Right hindlimb (tissue), 1 donor: ENCODE measurements at regions not wholly inside any gene's neighbourhood (a gene's known extent, or its start where the extent isn't known, plus 50 kb on each side); places are given as distances from the start of the nearest gene placed in this dataset.
A peak's percentile ranks its signal among the peaks of the same experiment; 100 is the strongest.

Experiments used
- DNase-seq: peaks from one replicate; pipeline ENCODE4 v3.0.0-alpha.2; 2018

- DNase-seq: peak; percentile 18
Measured at GRCh38 chr21:17978895-17979294, 159.7 kb upstream of the C21orf91 start.

DNA sequence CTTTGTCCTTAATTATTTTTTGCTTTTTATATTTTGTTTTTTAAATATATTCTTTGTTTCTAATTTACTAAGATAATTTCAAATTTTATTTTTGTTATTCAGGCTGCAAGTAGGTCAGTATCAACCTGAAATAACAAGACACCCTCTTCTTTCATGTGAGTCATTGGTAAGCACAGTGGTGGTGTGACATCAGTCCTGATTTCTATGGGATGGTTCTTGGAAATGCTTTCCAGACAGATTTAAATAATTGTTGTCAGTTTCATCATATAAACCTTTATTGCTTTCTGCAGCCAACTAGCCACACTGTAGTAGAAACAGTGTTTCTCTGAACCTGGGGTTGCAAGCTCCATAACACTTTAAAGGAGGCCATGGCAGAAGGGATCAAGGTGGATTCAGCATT, 157.5 kb upstream of the C21orf91 start:
- no peak for DNase-seq

DNA sequence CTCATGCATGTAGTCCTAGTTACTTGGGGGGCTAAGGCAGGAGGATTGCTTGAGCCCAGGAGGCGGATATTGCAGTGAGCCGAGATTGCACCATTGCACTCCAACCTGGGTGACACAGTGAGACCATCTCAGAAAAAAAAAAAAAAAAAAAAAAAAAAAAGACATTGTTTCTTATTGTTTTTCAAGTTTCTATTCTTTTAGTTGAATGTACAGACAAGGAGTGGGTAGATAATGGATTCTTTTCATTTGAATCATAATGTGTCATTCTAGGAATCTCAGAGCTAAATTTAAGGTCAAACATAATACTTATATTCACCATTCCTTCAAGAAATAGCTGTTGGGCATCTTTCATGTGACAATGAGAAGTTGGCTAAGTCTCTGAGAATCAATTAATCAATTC, 157.0 kb upstream of the C21orf91 start:
- no peak for DNase-seq

GRCh38 chr21:17967319-17967718, 148.2 kb upstream of the C21orf91 start:
- no peak for DNase-seq

- DNase-seq: no peak
Measured at GRCh38 chr21:17964716-17965115, 145.6 kb upstream of the C21orf91 start.

GRCh38 chr21:17964199-17964598, 145.0 kb upstream of the C21orf91 start:
- DNase-seq: no peak

DNA sequence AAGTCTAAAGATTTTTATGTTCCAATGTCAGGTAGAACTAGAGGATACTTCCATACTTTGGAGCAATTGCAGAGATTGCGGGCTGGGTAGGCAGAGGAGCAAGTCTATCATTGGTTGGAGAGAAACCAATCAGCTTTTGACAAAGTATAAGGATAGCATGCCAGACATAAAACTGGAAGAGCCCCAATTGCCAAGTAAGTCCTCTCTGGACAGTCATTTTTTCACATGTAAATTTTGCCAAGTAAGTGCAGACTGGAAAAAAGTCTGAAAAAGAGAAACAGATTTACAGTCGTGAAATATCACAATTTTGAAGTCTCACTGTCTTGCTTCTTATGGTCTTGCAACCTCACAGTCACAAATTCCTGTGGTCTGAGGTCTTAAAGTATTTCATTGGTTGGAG, 131.4 kb upstream of the C21orf91 start:
- DNase-seq: no peak

DNA sequence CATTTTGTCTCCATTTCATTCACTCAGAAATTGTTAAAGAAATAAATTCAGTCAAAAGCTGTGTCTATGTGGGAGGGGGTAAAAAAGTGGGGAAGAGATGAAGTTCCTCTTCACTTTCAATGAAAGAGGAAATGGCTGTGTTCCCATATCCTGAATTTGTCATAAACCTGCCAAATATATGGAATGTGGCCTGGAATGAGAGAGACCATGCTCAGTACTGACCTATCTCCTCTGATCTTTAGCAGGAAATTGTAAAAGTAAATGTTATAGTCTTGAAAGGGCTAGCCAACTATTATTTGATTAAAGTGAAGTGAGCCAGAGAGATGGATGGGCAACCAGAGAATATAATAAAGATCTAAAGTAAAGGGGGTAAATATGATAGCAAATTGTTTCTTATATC, 130.3 kb upstream of the C21orf91 start:
- DNase-seq: no peak

- DNase-seq: no peak
Measured at GRCh38 chr21:17947531-17947930, 128.4 kb upstream of the C21orf91 start.

DNA sequence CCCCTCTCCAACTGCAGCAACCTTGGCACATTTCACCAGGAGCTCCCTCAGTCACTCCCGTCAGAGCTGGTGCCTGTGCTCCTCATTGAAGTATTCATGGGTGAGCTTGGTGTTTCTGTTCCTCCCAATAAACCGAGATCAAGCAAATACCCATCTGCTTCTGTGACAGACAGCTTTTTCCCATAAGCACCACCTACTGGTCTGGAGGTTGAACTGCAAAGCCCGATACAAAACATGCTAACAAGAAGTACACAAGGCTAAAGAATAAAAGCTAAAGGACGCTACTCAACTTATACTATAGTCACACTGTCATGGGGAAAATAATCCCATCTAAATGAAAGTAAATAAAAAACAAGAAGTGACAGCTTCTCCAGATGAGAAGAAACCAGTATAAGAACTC, 111.9 kb upstream of the C21orf91 start:
- no peak for DNase-seq

DNA sequence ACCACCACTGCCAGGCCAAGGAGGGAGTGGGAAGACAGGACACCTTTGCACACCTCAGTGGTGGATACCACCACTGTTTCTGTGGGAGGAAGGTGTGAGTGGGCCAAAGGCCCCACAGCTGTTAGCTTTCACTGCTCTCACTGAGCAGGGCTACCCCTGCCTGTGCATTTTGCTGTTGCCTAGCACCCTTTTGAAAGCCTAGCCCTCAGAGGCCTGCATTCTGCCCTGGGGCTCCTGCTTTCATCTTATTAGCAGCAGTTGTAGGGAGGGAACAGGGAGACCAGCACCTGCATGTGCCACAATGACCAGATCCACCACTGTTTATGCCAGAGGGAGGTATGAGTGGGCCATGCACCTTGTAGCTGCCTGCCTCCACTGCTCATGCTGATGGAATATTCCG, 110.9 kb upstream of the C21orf91 start:
- no peak for DNase-seq

GRCh38 chr21:17929510-17929909, 110.4 kb upstream of the C21orf91 start:
- DNase-seq: peak; percentile 64

DNA sequence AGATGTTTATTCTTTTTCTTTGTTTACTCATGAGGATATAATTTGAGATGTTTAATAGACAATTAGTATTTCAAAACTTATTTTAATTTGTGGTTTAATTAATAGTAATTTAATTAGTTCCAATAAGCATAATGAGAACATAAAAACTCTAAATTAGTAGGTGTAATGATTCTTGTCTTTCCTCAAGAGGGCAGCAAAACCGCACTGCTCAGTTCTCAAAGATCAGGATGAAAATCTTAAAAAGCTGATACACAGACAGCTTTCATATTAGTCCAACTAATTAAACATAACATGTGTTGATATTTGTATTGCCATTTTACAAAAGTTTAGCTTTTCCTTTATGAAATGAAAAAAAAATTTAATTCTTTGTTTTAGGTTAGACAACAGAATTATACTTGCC, 106.7 kb upstream of the C21orf91 start:
- DNase-seq: peak; percentile 51

DNA sequence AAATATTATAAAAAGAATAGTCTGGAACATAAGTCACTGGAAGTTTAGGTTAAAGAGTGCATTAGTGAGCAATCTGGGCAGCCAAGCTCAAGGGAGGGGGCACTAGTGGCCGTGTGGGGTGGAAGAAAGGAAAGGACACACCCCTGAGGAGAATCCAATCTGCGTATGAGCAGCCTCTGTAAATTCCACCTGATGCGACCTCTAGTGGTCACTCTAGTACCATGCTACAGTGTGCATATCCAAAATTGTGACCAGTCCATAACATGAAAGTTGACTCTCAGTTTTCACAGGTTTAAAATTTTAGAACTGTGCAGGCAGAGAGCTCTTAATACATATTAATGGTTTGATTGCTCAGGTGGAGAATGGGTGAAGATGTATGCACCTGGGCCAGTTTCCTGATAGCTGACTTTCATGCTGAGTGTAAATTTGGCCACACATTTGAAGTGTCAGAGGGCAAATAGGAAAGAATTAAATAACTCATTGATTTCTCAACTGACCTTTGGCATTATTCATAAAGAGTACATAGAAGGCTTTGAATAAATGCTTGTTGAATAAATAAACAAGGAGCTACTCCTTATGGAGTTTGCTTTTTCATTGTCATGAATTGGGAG, 105.9 kb upstream of the C21orf91 start:
- peak; percentile 64 for DNase-seq

DNA sequence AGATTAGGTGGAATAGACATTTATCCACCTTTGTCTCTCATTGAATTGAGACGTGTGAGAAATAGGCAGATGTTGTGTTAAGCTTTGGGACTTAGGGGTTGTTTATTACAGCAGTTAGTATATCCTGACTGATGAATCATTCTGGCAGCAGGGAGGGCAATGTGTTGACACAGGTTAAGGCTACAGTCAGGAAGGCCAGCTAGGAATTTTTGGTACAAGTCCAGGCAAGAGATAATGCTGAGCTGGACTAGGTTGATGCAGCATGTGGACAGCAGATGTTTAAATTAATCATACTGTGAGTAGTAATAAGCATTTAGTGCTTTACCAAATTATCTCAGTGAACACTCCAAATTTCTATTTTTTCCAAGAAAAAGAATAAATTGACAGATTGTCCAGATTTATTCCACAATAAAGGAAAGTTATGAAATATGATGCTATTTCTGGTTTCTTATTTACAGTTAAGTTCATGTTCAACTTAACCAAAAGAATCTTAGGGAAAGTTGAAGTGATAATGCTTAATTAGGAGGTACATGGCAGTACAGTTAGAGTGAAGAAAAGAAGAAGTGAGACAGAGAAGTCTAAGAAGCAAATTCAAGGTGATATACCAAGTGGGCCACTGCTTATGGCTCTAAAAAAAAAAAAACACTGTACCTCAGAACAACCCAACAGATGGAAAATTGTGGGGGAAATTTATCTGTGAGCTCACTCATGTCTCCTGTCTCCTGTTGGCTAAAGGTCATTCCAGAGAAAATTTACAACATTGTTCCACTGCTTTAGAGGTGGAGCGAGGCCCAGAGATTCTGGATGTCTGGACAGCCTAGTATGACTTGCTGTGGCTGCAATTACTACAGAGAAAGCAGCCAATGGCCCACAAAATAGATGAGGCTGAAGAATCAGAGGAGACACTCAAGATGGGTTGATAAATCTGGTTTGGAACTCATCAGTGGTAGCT, 102.7 kb upstream of the C21orf91 start:
- DNase-seq: peak; percentile 45

DNA sequence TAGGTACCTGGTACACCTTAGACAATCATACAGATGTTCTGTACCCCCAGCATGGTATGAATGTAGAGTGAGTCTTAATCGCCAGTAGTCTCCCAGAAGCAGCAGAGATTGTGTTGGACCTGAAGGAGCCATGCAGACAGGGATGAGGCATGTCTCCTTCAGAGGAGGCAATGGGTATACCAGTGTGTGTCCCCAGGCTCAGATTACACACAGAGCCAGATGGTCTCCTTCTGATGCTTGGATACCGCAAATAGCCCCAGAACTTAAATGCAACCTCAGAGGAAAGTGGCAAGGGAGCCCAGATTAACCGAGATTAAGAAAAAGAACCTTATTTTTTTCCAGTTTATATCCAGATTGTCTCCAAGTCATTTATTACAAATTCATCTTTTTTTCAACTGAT, 96.8 kb upstream of the C21orf91 start:
- DNase-seq: no peak

GRCh38 chr21:17911628-17912027, 92.5 kb upstream of the C21orf91 start:
- no peak for DNase-seq

- DNase-seq: no peak
Measured at GRCh38 chr21:17903929-17904639, 84.9 kb upstream of the C21orf91 start.

DNA sequence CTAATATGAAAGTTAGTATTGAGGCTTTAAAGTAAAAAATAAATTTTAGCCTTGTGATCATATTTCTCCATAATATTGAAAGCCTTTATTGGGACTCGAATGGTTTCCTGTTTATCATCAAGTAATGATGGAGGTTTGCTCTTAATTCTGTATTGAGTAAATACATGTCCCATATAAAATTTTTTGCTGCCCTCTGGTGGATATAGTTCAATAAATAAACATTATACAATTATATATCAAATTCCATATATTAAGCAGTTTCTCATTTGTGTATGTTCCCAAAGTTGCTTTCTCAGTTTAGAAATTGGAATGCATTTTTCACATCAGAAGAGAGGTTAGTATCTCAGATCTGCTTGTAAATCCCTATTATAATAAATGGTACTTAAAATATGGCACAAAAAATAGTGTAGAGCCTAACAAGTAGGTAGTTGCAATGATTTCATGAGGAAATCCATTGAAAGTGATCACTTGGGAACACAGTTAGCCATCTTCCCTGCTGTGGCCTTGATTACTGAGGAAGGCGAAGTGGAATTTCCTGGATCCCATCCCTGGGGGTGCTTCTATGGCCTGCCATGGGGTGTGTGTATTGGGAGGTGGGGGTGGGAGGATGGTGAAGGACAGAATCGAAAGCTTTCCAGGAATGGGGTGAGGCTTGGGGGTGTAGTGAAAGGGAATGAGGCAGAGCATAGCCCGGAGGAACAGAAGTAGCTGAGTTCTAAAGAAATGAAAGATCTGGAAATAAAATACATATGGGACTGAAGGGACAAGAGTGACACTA, 84.1 kb upstream of the C21orf91 start:
- no peak for DNase-seq

DNA sequence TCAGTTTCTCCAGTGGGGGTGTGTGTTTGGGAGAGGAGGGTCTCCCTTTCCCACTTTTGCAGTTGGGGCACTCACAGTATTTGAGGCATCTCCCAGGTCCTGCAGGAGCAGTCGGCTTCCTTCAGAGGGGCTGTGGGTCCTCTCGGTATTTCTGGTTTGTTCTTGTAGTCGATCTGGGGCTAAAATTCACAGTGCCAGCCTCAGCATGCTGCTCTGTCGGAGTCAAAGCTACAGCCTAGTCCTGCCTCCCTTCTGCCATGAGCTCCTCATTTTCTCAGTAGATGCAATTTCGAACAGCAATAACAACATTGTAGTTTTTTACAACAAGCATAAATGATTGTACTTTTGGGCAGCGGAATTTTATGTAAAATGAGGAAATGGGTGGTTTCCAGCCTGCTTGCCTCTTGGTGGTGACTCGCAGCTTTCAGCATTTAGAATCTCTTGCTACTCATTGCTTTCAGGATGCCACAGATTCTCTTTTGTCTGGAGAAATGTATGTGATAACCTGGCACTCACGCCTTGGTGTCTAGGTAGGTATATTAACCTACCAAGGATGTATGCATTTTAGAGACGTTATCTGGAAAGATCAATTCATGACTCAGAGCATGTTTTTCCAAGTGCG, 82.4 kb upstream of the C21orf91 start:
- no peak for DNase-seq

- DNase-seq: no peak
Measured at GRCh38 chr21:17900990-17901385, 81.8 kb upstream of the C21orf91 start.

- DNase-seq: no peak
Measured at GRCh38 chr21:17900281-17900989, 81.3 kb upstream of the C21orf91 start.
